ENCODE measurements at regions not wholly inside any gene's neighbourhood (a gene's known extent, or its start where the extent isn't known, plus 50 kb on each side); places are given as distances from the start of the nearest gene placed in this dataset.
A peak's percentile ranks its signal among the peaks of the same experiment; 100 is the strongest.

DNA sequence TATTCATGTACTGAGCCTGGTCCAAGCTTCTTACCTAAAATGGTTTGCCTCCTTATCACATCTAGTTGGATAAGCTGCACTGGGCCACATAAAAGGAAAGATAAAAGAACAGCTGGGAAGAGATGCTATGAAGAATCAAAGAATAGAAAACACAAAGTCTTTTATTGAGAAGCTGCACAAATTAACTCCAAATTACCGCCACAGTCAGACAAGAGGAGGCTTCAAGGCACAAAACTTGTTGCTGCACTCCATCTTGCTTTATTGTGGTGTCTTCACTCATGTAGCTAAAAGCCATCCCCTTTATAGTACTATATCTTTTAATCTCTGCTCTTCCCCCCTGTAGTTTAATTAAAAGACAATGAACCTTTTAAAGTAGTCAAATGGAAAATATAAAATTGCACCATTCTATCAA, 330.6 kb upstream of the PMFBP1 start:
- no peak for DNase-seq (ENCODE audit: low read depth)

DNA sequence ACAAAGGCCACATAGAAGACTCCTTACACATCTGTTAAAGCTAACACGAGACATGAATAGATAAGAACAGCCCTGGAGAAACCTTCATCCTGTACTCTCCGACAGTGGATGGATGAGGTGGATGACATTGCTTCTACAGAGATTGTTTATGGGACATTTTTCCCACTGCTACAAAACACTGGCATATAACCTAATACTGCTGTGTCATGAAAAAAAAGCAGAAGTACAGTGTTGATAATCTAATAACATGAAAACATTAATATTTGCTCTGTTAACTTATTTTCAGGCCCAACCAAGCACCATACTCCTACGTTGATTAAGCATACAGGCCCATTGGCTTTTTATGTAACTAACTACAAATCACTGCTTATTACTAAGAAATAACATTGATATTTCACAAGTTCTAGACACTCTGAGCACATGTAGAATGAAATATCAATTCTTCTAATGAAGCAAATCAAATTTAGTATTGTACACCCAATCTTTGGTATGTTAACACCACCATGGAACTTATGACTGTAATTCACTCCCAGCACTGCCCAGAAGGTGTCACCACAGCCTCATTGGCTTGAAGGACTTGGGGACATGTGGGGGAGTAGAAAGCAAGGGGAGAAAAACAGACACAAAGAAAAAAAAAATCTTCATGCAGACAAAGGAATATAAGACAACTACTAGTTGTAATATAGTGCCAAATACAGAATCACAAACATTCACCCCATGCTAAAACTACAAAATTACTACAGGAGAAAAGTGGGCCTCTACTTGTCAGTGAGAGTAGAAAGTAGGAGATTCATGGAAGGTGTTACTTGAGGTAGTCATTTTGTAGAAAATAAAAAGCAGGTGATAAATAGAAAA, 330.0 kb upstream of the PMFBP1 start:
- peak; percentile 58 for DNase-seq (ENCODE audit: low read depth)

DNA sequence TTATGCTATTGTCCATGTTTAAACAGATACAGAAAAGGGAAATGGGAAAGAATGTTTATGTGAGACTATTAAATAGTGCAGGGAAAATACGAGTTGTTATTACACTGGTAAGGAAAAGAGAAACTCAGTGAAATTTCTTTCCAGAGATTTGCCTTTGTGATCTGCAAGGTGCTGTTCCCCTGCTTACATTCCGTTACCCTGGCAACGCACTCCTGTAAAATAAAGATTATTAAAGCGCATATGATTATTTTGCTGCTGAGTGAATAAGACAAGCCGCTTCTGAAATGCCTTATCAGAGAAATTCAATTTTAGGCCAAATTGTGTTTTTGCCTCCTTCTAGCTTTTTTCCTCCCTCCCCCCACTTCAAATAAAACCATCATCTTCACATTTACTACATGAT, 328.6 kb upstream of the PMFBP1 start:
- no peak for DNase-seq (ENCODE audit: low read depth)

DNA sequence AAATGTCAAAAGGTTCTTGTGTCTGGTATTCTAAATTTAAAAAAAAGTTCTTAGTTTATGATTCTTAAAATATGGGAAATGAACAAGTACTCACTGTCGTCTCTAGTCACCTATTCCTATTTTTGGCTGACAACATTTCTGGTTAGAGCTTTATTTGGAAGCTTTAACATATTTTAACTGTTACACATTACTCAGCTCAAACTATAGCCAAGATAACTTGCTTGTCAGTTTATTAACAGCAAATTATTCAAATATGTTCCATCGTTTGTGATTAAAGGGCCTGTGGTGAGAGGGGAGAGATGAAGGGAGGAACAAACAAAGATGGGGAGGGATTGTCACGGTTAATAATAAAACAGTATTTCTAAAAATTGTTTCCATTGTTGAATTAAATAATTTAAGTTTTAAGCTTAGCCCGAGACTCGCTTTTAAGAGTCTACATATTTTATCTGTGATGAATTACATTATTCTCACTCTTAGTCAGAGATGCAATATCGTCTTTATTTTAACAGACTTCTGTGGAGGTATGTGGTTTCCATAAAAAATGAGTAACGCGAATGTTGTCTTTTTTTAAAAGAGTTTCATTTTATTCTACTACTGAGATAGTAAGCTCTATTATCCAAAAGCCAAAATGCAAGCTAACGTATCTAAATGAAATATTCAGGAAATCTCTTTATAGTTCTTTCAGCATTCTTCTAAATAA, 321.9 kb upstream of the PMFBP1 start:
- DNase-seq (ENCODE audit: low read depth), result no peak

DNA sequence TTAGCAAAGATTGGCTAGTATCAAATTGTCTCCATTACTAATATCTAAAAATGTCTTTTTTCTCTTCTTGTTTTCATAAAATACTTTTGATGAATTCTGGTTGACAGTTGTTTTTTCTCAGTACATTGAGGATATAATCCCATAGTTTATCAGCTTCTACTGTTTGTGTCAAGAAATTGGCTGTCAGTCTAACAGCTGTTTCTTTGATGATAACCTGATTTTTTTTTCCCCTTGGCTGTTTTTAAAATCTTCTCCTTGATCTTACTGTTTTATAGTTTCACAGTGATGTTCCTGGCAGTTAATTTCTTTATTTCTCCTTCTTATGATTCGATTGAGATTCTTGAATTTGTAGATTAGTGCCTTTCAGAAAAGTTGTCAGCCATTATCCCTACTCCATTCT, 315.3 kb upstream of the PMFBP1 start:
- no peak for DNase-seq (ENCODE audit: low read depth)

DNA sequence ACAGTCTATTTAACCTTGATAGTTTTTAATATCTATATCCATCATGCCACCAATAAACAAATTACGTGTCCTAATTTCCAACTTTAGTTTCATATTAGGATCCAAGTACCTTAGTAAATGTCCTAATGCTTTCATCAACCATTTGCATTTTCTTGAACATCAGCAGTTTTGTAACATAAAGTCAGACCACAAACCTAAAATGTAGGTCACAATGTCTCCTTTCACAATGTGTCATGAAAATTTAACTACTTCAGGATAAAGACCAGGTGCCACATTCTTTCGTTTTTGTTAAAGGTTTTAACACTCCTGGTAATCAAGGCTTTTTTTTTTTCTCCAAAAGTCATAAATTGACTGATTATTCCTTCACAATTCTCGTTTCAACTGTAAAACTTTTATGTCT, 310.7 kb upstream of the PMFBP1 start:
- DNase-seq (ENCODE audit: low read depth), result no peak

DNA sequence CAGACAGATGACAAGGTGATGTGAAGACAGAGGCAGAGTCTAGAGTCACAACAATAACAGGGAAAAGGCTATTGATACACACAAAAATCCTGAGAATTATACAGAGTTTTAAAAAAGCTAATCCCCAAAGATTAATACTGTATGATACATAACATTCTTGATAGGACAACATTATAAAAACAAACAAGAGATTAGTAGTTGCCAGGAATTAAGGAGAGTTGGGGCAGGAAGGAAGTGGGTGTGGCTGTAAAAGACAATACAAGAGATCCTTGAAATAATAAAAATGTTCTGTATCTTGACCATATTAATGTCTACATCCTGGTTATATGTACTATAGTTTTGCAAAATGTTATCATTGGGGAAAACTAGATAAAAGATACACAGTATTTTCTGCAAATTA, 309.5 kb upstream of the PMFBP1 start:
- DNase-seq (ENCODE audit: low read depth), result no peak

DNA sequence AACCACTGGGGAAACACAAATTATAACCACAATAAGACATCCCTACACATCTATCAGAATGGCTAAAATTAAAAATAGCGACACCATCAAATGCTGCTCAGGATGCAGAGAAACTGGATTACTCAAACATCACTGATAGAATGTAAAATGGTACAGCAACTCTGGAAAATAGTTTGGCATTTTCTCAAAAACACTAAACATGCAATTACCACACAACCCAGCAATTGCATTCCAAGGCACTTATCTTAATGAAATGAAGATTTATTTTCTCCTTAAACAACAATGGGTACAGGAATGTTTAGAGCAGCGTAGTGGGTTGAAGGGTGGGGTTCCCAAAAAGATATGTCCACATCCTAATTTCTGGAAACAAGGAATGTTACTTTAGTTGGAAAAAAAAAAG, 309.0 kb upstream of the PMFBP1 start:
- no peak for DNase-seq (ENCODE audit: low read depth)

DNA sequence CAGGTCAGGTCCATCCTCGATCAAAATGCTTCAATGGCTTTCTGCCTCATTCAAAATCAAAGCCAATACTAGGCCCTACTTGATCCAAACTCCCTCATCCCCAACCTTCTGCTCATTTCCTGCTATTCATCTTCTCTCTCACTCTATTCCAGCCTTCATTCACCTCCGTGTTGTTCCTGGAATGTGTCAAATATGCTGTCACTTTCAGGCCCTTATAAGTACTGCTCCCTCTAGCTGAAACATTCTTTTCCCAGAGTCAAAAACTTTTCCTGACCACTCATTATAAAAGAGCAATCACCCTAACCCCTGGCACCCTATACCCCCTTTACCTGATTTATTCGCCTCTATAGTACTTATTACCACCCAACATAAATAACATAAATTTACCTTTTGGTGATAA, 303.7 kb upstream of the PMFBP1 start:
- no peak for DNase-seq (ENCODE audit: low read depth)

DNA sequence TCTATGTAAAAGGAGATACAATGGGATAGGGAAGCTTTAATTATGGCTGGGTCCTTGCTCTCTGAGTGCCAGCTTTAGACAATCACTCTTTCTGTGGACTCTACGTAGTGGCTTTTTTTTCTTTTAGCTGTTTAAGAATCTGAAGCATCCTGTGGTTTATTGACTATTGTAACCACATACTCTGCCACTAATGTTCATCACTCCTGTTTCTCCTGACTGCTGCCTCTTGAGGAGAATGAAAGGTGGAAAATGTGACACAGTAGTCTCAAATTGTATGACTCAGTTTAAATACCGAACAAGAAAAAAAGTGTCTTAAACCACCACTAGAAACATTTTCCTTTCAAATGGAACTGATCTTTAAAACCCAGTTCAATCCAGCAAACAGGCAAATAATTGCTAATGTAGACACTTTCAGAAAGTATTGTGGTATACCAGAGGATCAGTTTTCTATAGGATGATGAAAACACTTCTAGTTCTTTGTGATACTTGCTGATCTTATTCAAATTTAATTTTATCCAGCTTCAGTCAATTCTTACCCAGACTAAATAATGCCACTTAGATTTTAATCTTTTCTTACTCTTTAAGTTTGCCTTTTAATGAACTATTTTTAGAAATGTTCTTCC, 302.7 kb upstream of the PMFBP1 start:
- DNase-seq (ENCODE audit: low read depth), result peak; percentile 69

DNA sequence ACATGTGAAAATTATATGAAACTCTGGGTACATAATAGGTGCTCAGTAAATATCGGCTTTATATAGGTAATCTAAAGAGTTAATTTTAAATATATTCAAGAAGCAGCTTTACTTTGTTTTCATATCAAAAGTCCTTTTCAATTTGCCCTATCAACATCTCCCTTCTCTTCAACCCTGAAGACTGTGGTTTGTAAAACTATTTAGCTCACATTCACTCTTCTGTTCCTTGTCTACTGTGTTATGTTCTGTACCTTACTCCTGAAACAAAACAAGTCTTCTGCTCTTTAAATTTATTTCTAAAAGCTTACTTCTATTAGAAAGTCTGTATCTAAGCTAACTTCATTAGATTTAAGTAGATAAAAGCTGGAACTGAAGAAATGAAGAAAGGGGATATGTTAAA, 301.7 kb upstream of the PMFBP1 start:
- no peak for DNase-seq (ENCODE audit: low read depth)

DNA sequence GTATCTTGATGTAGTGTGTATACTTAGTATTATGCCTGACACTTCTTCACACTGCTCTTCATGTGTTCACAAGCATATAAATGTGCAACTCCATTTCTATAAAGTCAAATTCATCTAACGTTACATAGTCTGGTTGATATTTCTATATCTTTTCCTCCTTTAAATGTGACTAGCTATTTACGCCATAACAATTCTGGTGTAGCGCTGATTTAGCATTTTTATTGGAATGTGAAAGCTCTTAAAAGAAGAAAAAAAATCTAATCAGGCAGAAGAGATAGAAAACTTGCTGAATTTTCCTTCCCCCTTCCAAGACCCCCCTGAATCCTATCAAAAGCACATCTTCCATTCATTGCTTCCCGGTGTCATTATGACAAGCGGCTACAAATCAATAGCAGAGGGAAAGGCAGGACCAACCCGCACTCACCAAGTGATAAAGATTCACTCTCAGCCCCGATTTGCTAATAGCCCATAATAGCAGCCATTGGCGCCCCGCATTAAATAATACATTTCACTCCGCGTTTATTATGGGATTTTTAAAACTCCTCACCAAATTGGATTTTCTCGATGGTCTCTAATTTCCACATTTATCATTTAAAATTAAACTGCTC, 299.5 kb upstream of the PMFBP1 start:
- no peak for DNase-seq (ENCODE audit: low read depth)

DNA sequence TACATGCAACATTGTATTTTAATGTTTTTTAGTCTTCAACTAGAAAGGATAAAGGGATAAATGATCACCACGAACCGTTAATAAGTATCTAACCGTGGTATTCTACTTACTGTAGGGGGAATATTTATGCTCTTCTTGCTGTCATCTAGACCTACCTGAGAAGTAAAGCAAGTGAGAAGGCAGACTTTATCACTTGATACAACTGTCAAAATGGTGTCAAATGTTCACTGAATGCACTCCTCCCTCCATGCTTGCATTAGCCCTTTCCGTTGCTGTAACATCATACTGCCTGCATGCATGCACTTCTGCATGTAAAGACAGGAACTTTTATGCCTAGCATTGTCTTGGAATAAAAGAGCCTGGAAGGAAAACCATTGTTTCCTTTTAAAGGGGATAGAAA, 298.6 kb upstream of the PMFBP1 start:
- DNase-seq (ENCODE audit: low read depth), result no peak

DNA sequence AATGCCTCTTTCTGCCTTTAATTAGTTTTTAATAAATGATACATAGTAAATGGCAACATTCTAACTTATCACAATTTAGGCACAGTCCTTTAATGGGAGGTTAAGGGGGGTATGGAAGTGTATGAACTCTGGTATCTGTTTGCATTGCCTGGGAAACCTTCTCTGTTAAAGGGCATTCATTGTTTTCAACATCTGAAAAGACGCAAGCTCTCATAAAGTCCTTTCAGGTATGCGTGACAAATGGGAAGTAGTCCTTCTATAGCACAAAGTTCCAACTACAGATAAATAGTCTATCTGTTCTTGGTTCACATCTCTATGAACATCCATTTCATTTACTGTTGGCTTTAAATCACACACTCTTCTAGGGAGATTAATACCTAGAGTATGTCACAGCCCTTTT, 298.0 kb upstream of the PMFBP1 start:
- DNase-seq (ENCODE audit: low read depth), result no peak

DNA sequence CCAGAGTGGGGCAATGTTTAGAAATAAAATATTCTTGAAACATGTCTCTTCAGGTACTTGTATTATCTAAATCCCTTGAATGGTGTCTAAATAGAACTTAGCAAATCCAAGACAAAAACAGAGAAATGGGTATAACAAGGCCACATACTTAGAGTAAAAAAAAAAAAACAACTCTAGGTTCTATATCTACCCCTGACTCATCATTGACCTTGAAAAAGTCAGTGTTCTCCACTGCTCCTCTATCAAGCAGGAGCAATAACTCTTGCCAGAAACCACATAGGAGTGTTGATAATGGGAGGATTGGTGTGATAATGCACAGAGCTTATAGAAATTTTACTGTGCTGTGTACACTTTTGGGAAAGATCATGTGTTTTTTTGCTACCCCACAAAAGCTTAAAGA, 296.6 kb upstream of the PMFBP1 start:
- DNase-seq (ENCODE audit: low read depth), result no peak

DNA sequence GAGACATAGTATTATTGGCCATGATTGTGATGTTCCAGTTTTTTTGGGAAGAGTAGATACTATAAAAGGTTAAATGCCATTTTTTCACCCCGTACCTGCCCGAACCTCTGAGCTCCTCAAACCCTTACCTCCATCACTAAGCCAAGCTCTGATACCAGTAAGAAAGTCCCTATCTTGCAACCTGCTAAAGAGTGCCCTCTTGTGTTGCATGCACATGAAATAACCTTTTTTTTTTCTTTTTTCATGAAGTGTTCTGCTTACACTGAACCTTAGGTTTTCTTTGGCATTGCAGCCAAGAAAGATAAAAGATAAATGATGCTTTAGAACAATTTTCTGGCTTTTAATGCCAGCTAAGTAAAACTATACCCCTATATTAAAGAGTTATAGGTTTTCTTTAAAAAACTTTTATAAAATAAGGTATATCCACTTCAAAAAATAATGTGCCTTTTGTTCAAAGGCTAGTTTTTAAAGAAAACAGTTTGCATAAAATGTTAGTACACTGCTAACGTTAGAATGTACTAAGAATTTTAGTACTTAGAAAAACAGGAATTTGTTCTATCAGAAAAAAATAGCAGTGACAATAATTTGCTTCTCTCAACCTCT, 295.3 kb upstream of the PMFBP1 start:
- DNase-seq (ENCODE audit: low read depth), result peak; percentile 17

DNA sequence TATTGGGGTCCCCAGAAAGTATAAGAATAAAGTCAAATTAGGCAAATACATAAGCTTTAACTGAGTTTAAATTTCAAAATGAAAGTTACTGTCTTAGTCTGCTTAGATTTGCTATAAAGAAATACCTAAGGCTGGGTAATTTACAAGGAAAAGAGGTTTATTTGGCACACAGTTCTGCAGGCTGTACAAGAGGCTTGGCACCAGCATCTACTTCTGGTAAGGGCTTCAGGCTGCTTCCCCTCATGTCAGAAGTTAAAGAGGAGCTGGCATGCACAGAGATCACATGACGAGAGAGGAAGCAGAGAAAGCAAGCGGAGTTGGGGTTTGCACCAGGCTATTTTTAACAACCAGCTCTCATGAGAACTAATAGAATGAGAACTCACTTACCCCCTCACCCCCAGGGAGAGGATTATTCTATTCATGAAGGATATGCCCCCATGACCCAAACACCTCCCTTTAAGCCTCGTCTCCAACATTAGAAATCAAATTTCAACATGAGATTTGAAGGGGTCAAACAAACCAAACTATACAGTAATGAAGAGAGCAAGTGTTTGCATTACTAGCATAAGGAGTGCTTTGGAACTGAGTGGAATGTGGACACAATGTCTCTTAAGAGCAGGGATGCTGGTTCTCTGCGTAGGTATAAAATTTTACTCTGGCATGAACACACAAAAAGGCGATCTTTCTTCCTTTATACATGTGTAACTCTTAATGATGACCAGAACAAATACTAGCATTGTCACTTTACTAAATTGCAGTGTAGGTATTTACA, 292.8 kb upstream of the PMFBP1 start:
- no peak for DNase-seq (ENCODE audit: low read depth)

DNA sequence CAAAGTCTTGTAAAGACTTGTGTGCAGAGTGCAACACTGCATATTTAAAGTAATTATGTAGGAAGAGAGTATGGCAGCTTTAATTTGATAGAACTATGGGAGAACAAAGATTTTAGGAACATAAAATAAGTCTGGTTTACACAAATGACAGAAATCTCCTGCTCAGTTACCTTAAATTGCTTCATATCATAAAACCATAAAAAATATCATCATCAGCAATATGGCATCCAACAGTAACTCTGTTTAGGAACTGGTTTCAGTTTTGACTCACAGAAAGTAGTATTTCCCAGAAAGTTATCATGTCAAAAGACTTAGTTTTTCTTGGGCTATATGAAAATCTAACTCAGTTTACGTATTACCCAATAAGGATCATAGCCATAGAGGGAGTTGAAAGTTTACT, 292.1 kb upstream of the PMFBP1 start:
- DNase-seq (ENCODE audit: low read depth), result no peak

DNA sequence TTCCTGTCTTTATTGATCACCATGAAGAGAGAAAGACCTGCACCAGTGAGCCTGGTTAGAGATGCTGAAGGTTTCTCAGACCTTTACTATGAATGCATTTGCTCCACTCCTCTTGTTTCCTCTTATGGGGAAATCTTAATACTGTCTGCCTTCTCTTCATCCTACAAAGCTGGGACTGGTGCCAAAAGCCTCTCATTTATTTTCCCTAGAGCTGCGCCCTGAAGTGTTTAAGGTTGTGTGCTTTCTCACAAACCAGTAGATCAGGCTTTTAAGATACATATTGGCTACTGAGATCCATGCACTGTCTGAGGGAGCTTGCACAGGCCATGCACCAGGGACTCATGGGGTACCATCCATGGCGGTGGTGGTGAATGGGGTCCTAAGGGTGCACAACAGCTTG, 286.1 kb upstream of the PMFBP1 start:
- DNase-seq (ENCODE audit: low read depth), result no peak

DNA sequence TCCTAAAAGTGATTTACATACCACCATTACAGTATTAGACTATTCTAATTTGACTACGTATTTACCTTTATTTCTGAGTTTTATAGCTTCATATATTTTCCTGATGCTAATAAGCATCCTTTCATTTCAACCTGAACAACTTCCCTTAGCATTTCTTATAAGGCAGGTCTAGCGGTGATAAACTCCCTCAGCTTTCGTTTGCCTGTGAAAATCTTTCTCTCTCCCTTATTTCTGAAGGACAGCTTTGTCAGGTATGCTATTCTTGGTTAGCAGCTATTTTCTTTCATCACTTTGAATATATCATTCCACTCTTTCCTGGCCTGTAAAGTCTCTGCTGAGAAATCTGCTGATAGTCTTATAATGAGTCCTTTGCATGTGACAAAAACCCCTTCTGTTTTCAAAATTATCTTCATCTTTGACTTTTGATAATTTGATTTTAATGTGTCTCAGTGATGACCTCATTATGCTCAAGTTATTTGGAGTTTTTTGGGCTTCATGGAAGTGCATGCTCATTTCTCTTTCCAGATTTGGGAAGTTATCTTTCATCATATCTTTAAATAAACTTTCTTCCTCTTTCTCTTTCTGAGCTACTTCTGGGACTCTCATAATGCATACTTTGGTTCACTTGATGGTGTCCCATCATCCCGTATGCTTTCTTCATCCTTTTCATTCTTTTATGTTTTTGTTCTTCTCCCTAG, 285.4 kb upstream of the PMFBP1 start:
- no peak for DNase-seq (ENCODE audit: low read depth)

Data from Daoy (cell line).